ENCODE measurements at regions not wholly inside any gene's neighbourhood (a gene's known extent, or its start where the extent isn't known, plus 50 kb on each side); places are given as distances from the start of the nearest gene placed in this dataset.

DNA sequence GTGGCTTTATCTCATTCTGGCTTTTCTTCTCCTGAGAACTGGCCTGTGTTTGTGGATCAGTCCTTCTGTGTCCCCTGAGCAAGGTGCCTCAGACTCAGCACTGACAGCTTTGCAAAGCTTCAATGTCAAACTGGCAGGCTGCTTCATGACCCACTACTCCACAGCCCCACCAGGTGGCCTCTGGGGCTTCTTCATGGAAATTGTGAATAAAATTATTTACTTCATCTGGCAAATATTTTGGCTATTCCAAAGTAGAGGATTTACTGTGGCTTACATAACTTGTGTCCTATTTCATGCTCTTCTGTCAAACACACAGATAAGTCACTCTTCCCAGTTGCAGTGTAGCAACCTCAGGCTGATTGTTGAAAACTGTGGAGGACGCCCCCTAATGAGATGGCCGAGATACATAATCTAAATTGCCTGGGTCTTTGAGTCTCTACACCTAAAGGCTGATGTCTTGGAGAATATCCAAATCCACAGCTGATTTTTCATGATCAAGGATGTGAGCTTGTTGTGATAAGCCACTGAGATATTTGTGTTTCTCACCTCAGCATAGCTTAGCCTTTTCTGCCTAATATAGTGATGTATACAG lies 721.9 kb upstream of the SLC10A2 start:
- Histone ChIP-seq H3K27me3 (no peaks in the 10 kb centered on the region), H3K27ac (no peak overlapping the region), H3K4me1 (replicated peaks in 1 of 2) (no peaks in the 10 kb centered on the region), H3K36me3 (replicated peaks in 1 of 2) (no peaks in the 10 kb centered on the region), H3K9me3 (replicated peaks in 1 of 3) (no peaks in the 10 kb centered on the region), H3K4me3 (no peak overlapping the region)
- DNase-seq = peak in 4 of 7 donors; percentile 14 to 35 (median 20)
- WGBS, 4 donors = 38 to 80% (median 46%) methylated on average over 2 of the region's 2 CpGs
- TF ChIP-seq POLR2A (IDR thresholded peaks at IDR 0.05) = no peak
- TF ChIP-seq, protein P1, sequence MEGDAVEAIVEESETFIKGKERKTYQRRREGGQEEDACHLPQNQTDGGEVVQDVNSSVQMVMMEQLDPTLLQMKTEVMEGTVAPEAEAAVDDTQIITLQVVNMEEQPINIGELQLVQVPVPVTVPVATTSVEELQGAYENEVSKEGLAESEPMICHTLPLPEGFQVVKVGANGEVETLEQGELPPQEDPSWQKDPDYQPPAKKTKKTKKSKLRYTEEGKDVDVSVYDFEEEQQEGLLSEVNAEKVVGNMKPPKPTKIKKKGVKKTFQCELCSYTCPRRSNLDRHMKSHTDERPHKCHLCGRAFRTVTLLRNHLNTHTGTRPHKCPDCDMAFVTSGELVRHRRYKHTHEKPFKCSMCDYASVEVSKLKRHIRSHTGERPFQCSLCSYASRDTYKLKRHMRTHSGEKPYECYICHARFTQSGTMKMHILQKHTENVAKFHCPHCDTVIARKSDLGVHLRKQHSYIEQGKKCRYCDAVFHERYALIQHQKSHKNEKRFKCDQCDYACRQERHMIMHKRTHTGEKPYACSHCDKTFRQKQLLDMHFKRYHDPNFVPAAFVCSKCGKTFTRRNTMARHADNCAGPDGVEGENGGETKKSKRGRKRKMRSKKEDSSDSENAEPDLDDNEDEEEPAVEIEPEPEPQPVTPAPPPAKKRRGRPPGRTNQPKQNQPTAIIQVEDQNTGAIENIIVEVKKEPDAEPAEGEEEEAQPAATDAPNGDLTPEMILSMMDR (IDR thresholded peaks at IDR 0.05) = peak in 1 of 6 experiments; percentile 18
- intact Hi-C loops (cut with DNase I) = no loop called here

DNA sequence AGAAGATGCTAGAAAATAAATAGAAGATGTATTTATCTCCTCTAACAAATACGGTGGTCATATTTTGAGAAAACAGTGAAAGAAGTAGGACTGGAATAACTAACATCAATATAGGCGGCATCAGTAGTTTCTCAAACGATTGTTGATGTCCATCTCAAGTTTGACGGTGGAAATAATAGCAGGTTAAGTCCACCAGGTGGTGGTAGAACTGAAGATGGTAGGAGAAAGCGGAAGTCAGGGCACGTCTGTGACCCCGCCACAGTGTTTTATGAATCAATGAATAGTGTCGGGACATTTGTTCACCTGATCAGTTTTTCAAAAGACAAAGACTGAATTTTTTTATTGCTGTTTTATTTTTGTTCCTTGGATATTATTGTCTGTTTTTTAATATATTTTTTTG lies 706.4 kb upstream of the SLC10A2 start:
- Histone ChIP-seq H3K27me3 (no peaks in the 10 kb centered on the region), H3K36me3 (replicated peaks in 1 of 2) (no peaks in the 10 kb centered on the region), H3K4me1 (replicated peaks in 1 of 2) (no peaks in the 10 kb centered on the region), H3K9me3 (replicated peaks in 1 of 3) (no peaks in the 10 kb centered on the region), H3K4me3 (no peak overlapping the region), H3K27ac (no peak overlapping the region)
- TF ChIP-seq POLR2A (IDR thresholded peaks at IDR 0.05) = no peak
- TF ChIP-seq, protein P1 (IDR thresholded peaks at IDR 0.05) = no peak
- DNase-seq = no peak
- WGBS, 4 donors = 82 to 90% (median 89%) methylated on average over 8 of the region's 8 CpGs
- intact Hi-C loops (cut with DNase I) = no loop called here

DNA sequence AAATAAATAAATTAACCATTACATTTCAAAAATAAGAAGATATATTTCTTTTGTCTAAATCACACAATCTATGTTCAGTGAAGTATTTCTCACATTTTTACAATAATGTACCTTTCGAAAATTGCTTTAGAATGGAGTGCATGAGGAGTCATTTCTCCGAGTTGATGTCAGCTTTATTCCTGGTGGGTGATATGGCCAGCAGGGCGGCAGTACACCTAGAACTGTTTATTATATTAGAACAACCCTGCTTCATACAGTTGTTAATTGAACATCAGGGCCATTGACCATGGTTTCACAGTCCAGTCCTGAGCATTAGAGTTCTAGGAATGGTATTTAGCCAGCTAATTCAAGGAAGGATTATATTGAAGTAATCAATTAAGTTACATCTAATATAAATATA lies 696.3 kb upstream of the SLC10A2 start:
- WGBS, 4 donors = 85 to 91% (median 89%) methylated on average over 3 of the region's 3 CpGs
- Histone ChIP-seq H3K27ac (no peak overlapping the region), H3K9me3 (replicated peaks in 1 of 3) (peaks cover 0 to 6% (median 0%) of the 10 kb centered on the region in 3 donors), H3K27me3 (no peaks in the 10 kb centered on the region), H3K36me3 (replicated peaks in 1 of 2) (no peaks in the 10 kb centered on the region), H3K4me1 (replicated peaks in 1 of 2) (no peaks in the 10 kb centered on the region), H3K4me3 (no peak overlapping the region)
- intact Hi-C loops (cut with DNase I) = no loop called here
- DNase-seq = no peak
- TF ChIP-seq, protein P1 (IDR thresholded peaks at IDR 0.05) = no peak
- TF ChIP-seq POLR2A (IDR thresholded peaks at IDR 0.05) = no peak

DNA sequence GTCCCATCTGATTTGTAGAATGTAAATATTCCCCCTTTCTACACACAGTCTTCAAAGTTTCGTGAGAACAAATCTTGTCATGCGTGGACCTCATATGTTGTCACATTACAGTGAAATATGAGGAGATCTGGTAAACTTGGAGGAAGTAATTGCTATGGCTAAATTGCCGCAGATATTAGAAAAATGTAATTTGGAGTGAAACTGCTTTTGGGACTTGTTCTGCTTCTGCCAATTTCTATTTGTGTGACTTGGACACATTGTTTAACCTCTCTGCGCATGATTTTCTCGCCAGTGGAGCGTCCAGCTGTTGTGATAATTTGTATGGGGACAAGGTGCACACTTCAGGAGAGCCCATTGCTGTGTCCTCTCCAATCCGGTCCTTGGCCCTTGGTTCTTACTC lies 693.1 kb upstream of the SLC10A2 start:
- TF ChIP-seq POLR2A (IDR thresholded peaks at IDR 0.05) = no peak
- TF ChIP-seq, protein P1 (IDR thresholded peaks at IDR 0.05) = no peak
- Histone ChIP-seq H3K27me3 (no peaks in the 10 kb centered on the region), H3K27ac (no peak overlapping the region), H3K9me3 (replicated peaks in 1 of 3) (peaks cover 0 to 6% (median 0%) of the 10 kb centered on the region in 3 donors), H3K4me3 (no peak overlapping the region), H3K36me3 (replicated peaks in 1 of 2) (no peaks in the 10 kb centered on the region), H3K4me1 (replicated peaks in 1 of 2) (no peaks in the 10 kb centered on the region)
- 55 to 64% (median 62%) methylated on average over 7 of the region's 7 CpGs for WGBS, 4 donors
- intact Hi-C loops (cut with DNase I) = no loop called here
- no peak for DNase-seq
